ENCODE measurements at regions not wholly inside any gene's neighbourhood (a gene's known extent, or its start where the extent isn't known, plus 50 kb on each side); places are given as distances from the start of the nearest gene placed in this dataset.
"Not testable (repeated sequence)": the region's sequence is repeated elsewhere in the genome, so short reads cannot be mapped to it uniquely, and the experiment has no call there.

DNA sequence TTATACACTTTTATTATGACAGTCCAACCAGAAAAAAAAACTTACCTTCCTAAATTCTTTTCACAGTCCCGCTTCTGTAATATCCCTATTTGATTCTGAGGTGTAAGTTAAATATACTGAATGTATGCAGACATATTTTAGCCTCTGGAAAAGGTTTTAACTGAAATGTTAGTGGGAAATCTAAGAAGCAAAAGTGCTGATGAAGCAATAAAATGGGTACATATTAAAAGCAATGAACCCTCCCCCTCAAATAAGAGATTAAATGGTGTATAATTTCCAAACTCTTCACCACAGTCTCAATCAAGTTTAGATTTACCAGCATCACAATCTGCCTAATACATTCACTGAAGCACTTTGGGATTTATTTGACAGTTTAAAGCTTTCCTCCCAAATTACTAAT is 688.3 kb upstream of the DIAPH2 start:
- no peak for DNase-seq

- no peak for DNase-seq
These were observed 682.2 kb upstream of the DIAPH2 start for GRCh38 chrX:96002431-96002830.

- DNase-seq = no peak
These were observed 680.3 kb upstream of the DIAPH2 start for GRCh38 chrX:96004386-96004785.

DNA sequence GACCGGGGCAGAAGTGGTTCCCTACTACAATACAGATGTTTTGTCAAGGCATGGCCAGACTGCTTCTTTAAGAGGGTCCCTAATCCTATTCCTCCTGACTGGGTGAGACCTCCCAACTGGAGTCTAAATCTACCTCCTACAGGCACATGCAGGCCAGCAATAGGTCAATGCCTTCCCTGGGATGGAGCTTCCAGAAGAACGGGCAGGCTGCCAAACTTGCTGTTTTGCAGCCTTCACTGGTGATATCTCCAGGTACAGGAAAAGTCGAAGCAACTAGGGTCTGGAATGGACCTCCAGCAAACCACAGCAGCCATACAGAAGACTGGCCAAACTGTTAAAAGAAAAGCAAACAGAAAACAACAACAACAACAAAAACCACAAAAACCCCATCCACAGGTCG is 678.4 kb upstream of the DIAPH2 start:
- no peak for DNase-seq

DNA sequence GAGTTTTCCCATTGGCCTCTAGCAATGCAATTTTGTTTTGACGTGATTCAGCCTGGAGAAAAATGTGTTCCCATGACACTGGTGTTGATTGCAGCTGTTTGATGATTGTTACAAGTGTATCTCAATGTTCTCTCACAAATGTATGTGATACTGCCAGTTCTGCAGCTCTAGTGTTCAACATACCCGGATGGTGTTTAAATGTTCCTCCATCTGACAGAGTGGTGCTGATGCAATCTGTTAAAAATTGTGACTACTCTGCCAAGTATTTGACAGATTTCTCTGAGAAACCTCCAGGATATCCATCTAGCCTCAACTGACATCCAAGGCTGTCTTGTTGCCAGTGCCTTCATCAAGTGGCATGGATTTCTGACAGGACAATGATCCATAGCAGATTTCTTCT is 657.2 kb upstream of the DIAPH2 start:
- DNase-seq = no peak

DNA sequence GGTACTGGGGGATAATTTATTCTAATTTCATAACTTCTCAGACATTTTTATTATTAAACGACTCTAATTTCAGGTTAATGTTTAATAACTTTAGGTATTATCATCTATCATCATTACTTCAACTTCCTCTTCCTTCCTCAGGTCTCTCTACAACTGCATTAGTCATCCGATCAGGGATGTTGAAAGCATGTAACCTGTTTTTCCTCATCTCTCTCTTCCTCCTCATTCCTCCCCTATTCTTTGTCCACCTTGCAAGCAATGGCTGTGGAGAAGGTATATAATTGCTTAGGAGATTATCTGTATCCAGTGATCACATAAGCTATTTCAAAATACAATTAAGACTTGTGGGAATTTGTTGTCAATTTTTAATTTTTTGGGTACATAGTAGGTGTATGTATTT is 632.6 kb upstream of the DIAPH2 start:
- no peak for DNase-seq

DNA sequence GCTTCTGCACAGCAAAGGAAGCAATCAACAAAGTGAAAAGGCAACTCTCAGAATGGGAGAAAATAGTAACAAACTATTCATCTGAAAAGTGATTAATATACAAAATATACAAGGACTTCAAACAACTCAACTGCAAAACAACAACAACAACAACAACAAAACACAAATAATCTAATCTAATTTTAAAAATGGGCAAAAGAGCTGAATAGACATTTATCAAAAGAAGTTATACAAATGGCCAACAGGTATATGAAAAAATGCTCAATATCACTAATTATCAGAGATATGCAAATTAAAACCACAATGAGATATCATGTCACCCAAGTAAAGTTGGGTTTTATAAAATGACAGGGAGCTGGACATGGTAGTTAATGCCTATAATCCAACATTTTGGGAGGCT is 602.8 kb upstream of the DIAPH2 start:
- DNase-seq = no peak

- DNase-seq = no peak
These were observed 590.0 kb upstream of the DIAPH2 start for GRCh38 chrX:96094616-96095015.

DNA sequence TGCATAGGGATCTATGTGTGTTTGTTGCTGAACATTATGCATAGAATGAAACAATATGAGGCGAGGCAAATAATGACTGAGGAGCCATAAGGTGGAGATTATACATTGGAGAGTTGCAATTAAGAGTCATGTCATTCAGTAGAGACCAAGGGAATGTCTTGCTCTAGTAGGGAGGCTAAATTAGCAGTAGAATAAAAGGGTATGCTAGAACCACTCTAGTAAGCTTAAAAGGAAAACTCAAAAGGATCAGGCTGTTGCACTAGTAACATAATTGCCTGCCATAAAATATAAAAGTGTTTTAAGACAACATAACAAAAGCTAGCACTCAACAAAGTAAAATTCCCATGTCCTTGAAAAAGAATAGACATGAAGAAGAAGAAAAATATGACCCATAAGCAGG is 586.2 kb upstream of the DIAPH2 start:
- no peak for DNase-seq

DNA sequence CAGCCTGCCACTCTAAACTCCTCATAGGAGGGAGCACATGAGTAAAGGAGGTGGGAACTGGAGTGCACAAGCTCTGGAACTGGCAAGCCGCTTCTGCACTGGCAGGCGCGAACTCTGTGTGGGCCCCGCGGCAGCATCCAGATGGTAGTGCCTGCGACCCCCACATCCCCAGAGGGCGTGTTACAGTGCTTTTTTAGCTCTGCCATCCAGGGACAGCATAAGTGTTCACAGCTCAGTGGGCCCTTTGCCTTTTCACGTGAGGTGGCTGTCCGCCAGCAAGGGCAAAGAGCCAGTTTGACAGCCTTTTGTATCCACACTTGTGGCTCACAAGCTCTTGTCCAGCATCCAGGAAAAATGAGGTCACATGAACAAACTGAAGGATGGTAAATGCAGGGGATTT is 581.6 kb upstream of the DIAPH2 start:
- DNase-seq = no peak

DNA sequence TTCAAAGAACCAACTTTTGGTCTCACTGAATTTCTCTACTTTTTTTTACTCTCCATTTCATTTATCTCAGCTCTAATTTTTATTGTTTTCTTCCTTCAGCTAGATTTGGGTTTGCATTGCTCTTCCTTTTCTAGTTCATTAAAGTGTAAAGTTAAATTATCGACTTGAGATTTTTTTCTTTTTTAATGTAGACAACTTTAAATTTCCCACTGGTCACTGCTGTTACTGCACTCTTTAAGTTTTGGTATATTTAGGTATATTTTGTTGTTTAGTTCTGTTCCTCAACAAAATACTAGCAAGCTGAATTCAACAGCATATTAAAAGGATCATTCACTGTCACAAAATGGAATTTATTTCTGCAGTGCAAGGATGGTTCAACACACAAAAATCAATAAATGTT is 572.0 kb upstream of the DIAPH2 start:
- DNase-seq = no peak

DNA sequence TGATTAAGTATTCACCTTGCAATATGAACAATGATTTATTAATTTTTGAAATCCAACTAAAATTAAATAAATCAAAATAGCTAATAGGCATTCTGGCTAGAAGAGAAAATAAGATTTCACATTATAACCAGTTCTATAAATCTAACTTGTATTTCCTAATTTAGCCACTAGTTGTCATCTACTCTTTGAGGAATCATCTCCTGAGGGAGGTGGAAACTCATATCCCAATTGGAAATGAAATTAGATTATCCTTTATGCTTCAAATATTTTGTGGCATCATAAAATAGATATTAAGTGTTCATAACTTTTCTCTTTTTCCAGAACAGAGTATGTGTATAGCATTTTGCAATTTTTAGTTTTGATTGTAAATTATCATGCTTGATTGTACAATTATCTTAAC is 558.5 kb upstream of the DIAPH2 start:
- DNase-seq = no peak

- DNase-seq = not testable (repeated sequence)
These were observed 556.6 kb upstream of the DIAPH2 start for GRCh38 chrX:96128058-96128457.

DNA sequence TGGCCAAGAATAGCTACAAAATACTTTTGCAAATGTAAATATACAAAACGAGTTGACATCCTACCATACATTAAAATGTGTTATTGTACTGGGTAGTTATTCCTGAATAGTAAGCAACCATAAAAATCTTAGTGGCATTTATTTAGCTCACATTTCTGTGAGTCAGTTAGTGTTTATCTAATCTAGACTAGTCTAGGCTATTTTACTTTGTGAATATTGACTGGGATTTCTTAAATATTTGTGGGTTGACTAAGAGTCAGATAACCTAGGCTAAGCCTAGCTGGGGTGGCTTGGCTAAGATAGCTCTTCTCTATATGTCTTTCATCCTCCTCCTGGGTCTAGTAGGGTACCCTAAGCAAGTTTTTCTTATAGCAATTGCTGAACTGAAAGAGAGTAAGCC is 543.8 kb upstream of the DIAPH2 start:
- DNase-seq = no peak

GRCh38 chrX:96147681-96148080 is 537.0 kb upstream of the DIAPH2 start:
- DNase-seq = no peak

- DNase-seq = no peak
These were observed 514.0 kb upstream of the DIAPH2 start for GRCh38 chrX:96170626-96171025.

DNA sequence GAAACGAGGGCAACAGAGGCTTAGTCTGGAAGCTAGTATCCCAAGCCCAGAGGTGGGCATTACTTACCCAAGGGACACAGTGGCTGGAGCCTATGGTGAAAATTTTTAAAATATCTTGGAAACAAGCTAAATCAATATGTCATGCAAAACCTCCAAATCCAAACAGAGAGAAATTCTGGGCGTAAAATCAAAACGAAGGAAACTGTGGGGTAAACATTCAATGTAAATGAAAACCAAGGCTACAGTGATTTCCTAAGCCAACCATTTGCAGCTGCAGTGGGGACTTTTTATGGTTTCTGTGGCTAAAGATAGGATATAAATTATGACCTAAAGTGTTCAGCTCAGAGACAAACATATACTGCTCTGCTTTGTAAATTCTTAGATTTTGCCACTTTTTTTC is 507.7 kb upstream of the DIAPH2 start:
- DNase-seq = no peak

DNA sequence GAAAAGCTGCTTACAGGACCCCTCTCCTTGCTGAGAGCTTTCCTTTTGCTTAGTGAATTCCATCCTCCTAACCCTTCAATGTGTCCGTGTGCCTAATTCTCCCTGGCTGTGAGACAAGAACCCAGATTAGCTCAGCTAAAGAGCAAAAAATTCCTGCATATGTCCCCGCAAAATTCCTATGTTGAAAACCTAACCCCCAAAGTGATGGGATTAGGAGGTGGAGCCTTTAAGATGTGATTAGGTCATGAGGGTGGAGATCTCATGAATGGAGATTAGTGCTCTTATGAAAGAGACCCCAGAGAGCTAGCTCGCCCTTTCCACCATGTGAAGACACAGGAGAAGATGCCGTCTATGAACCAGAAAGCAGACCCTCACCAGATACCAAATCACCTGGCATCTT is 503.0 kb upstream of the DIAPH2 start:
- DNase-seq = no peak

DNA sequence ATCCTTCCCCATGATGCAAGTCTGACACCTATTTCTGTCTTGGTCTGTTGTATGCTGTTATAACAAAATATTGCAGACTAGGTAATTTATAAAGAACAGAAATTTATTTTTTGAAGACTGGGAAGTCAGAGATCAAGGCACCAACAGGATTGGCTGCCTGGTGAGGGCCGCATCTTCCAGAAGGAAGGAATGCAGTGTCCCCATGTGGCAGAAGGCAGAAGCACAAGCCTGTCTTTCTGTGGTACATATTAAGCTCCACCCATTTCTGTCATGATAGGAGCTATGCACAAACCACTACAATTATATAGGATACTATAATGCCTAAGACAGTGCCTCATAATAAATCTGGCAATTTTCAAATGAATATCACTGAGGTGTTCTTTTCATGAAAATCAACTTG is 502.3 kb upstream of the DIAPH2 start:
- no peak for DNase-seq

- no peak for DNase-seq
These were observed 501.3 kb upstream of the DIAPH2 start for GRCh38 chrX:96183391-96183790.

- no peak for DNase-seq
These were observed 500.8 kb upstream of the DIAPH2 start for GRCh38 chrX:96183843-96184242.

DNA sequence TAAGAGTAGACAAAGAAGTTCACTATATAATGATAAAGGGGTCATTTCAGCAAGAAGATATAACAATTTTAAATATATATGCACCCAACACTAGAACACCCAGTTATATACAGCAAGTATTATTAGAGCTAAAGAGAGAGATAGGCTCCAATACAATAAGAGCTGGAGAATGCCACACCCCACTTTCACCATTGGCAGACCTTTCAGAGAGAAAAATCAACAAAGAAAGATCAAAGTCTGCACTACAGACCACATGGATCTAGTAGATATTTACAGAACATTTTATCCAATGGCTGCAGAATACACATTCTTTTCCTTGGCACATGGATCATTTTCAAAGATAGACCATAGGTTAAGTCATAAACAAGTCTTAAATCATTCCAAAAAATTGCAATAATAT is 479.7 kb upstream of the DIAPH2 start:
- DNase-seq = no peak

GRCh38 chrX:96211953-96212352 is 472.7 kb upstream of the DIAPH2 start:
- DNase-seq = no peak

DNA sequence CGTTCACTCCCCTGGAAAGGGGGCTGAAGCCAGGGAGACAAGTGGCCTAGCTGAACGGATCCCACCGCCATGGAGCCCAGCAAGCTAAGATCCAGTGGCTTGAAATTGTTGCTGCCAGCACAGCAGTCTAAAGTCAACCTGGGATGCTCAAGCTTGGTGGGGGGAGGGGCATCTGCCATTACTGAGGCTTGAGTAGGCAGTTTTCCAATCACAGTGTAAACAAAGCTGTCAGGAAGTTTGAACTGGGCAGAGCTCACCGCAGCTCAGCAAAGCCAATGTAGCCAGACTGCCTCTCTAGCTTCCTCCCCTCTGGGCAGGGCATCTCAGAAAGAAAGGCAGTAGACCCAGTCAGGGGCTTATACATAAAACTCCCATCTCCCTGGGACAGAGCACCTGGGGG is 470.0 kb upstream of the DIAPH2 start:
- DNase-seq = not testable (repeated sequence)

- DNase-seq = no peak
These were observed 460.4 kb upstream of the DIAPH2 start for GRCh38 chrX:96224279-96224678.

- DNase-seq = no peak
These were observed 439.7 kb upstream of the DIAPH2 start for GRCh38 chrX:96244955-96245354.
